Mesendoderm (in vitro differentiated cells): ENCODE measurements at regions not wholly inside any gene's neighbourhood (a gene's known extent, or its start where the extent isn't known, plus 50 kb on each side); places are given as distances from the start of the nearest gene placed in this dataset.
"Not testable (repeated sequence)": the region's sequence is repeated elsewhere in the genome, so short reads cannot be mapped to it uniquely, and the experiment has no call there.

Experiments
- DNase-seq: peaks from one replicate; pipeline ENCODE4 v3.0.0; 2013
- H2AK5ac ChIP-seq: 2 replicates; pipeline ENCODE4 v1.6.1; 2013; ENCODE audit warnings: low read length, inconsistent platforms
- H2BK120ac ChIP-seq: 2 replicates; pipeline ENCODE4 v1.6.1; 2013; ENCODE audit warnings: low read depth, mild to moderate bottlenecking, low read length, moderate library complexity, mixed read lengths
- H2BK15ac ChIP-seq: replicated peaks from 2 replicates; pipeline ENCODE4 v1.6.1; 2013; ENCODE audit warnings: low read depth, mild to moderate bottlenecking, moderate library complexity
- H2BK5ac ChIP-seq: 2 replicates; pipeline ENCODE4 v1.6.1; 2013; ENCODE audit warnings: low read length, inconsistent platforms
- H3K18ac ChIP-seq: 2 replicates; pipeline ENCODE4 v1.6.1; 2013; ENCODE audit warnings: mild to moderate bottlenecking, low read length, mixed read lengths
- H3K23ac ChIP-seq: one replicate; pipeline ENCODE4 v1.6.1; 2013; ENCODE audit warnings: low read length
- H3K27ac ChIP-seq: 2 replicates; pipeline ENCODE4 v1.5.1; 2013; ENCODE audit warnings: low read depth, mild to moderate bottlenecking, inconsistent platforms, low read length, moderate library complexity
- H3K27me3 ChIP-seq: 2 replicates; pipeline ENCODE4 v1.6.1; 2013; ENCODE audit warnings: low read length, control low read depth, mild to moderate bottlenecking, inconsistent platforms; ENCODE audit not compliant: insufficient read depth, poor library complexity
- H3K36me3 ChIP-seq: 2 replicates; pipeline ENCODE4 v1.6.1; 2013; ENCODE audit warnings: low read length, inconsistent platforms; ENCODE audit not compliant: control insufficient read depth, insufficient read depth
- H3K4ac ChIP-seq: one replicate; pipeline ENCODE4 v1.6.1; 2013; ENCODE audit warnings: low read depth, mild to moderate bottlenecking, low read length, moderate library complexity
- H3K4me1 ChIP-seq: 2 replicates; pipeline ENCODE4 v1.6.1; 2013; ENCODE audit warnings: low read depth, low read length, inconsistent platforms; ENCODE audit not compliant: control insufficient read depth
- H3K4me2 ChIP-seq: 2 replicates; pipeline ENCODE4 v1.6.1; 2013; ENCODE audit warnings: low read length
- H3K4me3 ChIP-seq: 2 replicates; pipeline ENCODE4 v1.5.1; 2013; ENCODE audit warnings: mild to moderate bottlenecking, low read length
- H3K56ac ChIP-seq: one replicate; pipeline ENCODE4 v1.6.1; 2013; ENCODE audit warnings: low read length
- H3K79me1 ChIP-seq: 2 replicates; pipeline ENCODE4 v1.6.1; 2013; ENCODE audit warnings: low read length, inconsistent platforms
- H3K79me2 ChIP-seq: 2 replicates; pipeline ENCODE4 v1.6.1; 2013; ENCODE audit warnings: mild to moderate bottlenecking, low read length; ENCODE audit not compliant: control insufficient read depth, insufficient read depth
- H3K9ac ChIP-seq: 2 replicates; pipeline ENCODE4 v1.6.1; 2013; ENCODE audit warnings: low read length, inconsistent platforms
- H4K5ac ChIP-seq: one replicate; pipeline ENCODE4 v1.6.1; 2013; ENCODE audit warnings: low read length
- H4K8ac ChIP-seq: one replicate; pipeline ENCODE4 v1.6.1; 2013; ENCODE audit warnings: low read depth, mild to moderate bottlenecking, control low read depth, low read length, moderate library complexity
- WGBS: extraction: QIAGEN DNeasy Blood & Tissue Kit; methylation state at CpG from one replicate; pipeline ENCODE4 v1.1.7; 2013; ENCODE audit warnings: low lambda C conversion rate, missing lambda C conversion rate; ENCODE audit not compliant: insufficient coverage; ENCODE audit errors: extremely low coverage; 5-methylcytosine and 5-hydroxymethylcytosine counted together

DNA sequence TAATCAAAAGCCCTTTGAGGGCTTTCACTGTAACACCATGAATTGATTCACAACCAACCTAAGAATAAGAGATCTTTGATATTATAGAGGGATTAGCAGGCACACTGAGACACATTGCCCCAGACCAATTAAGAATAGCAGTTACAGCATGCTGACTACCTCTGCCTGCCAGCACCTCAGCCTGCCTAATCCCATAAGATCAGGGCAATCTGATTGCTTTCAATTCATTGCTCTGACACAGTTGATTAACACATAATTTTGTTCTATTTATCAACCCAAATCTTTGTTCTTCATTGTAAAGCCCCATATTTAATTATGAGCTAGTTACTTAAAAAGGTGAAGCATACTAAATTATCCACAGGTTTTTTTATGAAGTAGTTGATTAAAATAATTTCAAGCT is 548.8 kb upstream of the ZP4 start:
- no peak overlapping the region for H3K23ac ChIP-seq
- no peak overlapping the region for H2AK5ac ChIP-seq
- H3K36me3 ChIP-seq = no peaks in the 10 kb centered on the region
- no peak overlapping the region for H3K56ac ChIP-seq
- no peak overlapping the region for H3K18ac ChIP-seq
- no peak overlapping the region for H2BK5ac ChIP-seq
- peak; percentile 14 for DNase-seq
- H3K4me1 ChIP-seq = no peaks in the 10 kb centered on the region
- H4K5ac ChIP-seq = no peak overlapping the region
- no peak overlapping the region for H2BK120ac ChIP-seq
- no peak overlapping the region for H4K8ac ChIP-seq
- H3K4me3 ChIP-seq = no peak overlapping the region
- H3K27ac ChIP-seq = no peak overlapping the region
- H3K4ac ChIP-seq = no peak overlapping the region
- H2BK15ac ChIP-seq = no peak overlapping the region
- no peak overlapping the region for H3K9ac ChIP-seq
- no peak overlapping the region for H3K4me2 ChIP-seq
- H3K27me3 ChIP-seq = no peaks in the 10 kb centered on the region
- no peaks in the 10 kb centered on the region for H3K79me2 ChIP-seq
- no peaks in the 10 kb centered on the region for H3K79me1 ChIP-seq

- no peaks in the 10 kb centered on the region for H3K4me1 ChIP-seq
- H3K18ac ChIP-seq = no peak overlapping the region
- H2BK5ac ChIP-seq = no peak overlapping the region
- H3K79me2 ChIP-seq = no peaks in the 10 kb centered on the region
- WGBS = 100% methylated on average over 1 of the region's 5 CpGs
- no peak overlapping the region for H3K23ac ChIP-seq
- H3K27me3 ChIP-seq = no peaks in the 10 kb centered on the region
- H4K8ac ChIP-seq = no peak overlapping the region
- H2BK15ac ChIP-seq = no peak overlapping the region
- no peak overlapping the region for H3K27ac ChIP-seq
- no peaks in the 10 kb centered on the region for H3K79me1 ChIP-seq
- H4K5ac ChIP-seq = no peak overlapping the region
- no peak overlapping the region for H3K56ac ChIP-seq
- H3K36me3 ChIP-seq = no peaks in the 10 kb centered on the region
- no peak overlapping the region for H3K4ac ChIP-seq
- H2AK5ac ChIP-seq = no peak overlapping the region
- no peak overlapping the region for H3K4me2 ChIP-seq
- H3K9ac ChIP-seq = no peak overlapping the region
- H2BK120ac ChIP-seq = no peak overlapping the region
- no peak overlapping the region for H3K4me3 ChIP-seq
- no peak for DNase-seq
Measured at GRCh38 chr1:238438311-238439270, 547.9 kb upstream of the ZP4 start.

DNA sequence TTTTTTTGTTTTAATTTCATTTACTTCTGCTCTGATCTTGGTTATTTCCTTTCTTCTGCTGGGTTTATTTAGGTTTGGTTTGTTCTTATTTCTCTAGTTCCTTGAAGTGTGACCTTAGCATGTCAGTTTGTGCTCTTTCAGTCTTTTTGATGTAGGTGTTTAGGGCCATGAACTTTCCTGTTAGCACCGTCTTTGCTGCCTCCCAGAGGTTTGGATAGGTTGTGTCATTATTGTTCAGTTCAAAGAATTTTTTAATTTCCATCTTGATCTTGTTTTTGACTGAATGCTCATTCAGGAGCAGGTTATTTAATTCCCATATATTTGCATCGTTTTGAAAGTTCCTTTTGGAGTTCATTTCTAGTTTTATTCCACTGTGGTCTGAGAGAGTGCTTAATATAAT is 539.0 kb upstream of the ZP4 start:
- not testable (repeated sequence) for H3K23ac ChIP-seq, H2BK120ac ChIP-seq, H3K4me2 ChIP-seq, H3K9ac ChIP-seq, H3K79me2 ChIP-seq, H3K4ac ChIP-seq, H2AK5ac ChIP-seq, H3K18ac ChIP-seq, H2BK5ac ChIP-seq, H3K27me3 ChIP-seq, H2BK15ac ChIP-seq, H3K4me1 ChIP-seq, H4K5ac ChIP-seq, H3K79me1 ChIP-seq, H3K56ac ChIP-seq, H3K4me3 ChIP-seq, H3K36me3 ChIP-seq, H3K27ac ChIP-seq, H4K8ac ChIP-seq
- peak; percentile 7 for DNase-seq
- whole genome bisulfite sequencing = no CpG with 5 or more reads among the region's 2 CpGs

- Histone ChIP-seq H3K79me2 (no peaks in the 10 kb centered on the region), H3K56ac (no peak overlapping the region), H3K27ac (no peak overlapping the region), H2BK5ac (no peak overlapping the region), H3K79me1 (no peaks in the 10 kb centered on the region), H3K9ac (no peak overlapping the region), H3K4me2 (no peak overlapping the region), H2AK5ac (no peak overlapping the region), H3K27me3 (no peaks in the 10 kb centered on the region), H3K4me3 (no peak overlapping the region), H4K8ac (no peak overlapping the region), H3K23ac (no peak overlapping the region), H3K36me3 (no peaks in the 10 kb centered on the region), H2BK15ac (no peak overlapping the region), H4K5ac (no peak overlapping the region), H3K4me1 (no peaks in the 10 kb centered on the region), H3K18ac (no peak overlapping the region), H2BK120ac (no peak overlapping the region), H3K4ac (no peak overlapping the region)
- DNase-seq = no peak
- WGBS = no CpG with 5 or more reads among the region's 3 CpGs
Measured at GRCh38 chr1:238419209-238419608, 528.5 kb upstream of the ZP4 start.

- Histone ChIP-seq H2BK5ac (no peak overlapping the region), H3K18ac (no peak overlapping the region), H3K36me3 (no peaks in the 10 kb centered on the region), H3K79me2 (no peaks in the 10 kb centered on the region), H3K27ac (no peak overlapping the region), H3K4ac (no peak overlapping the region), H2BK120ac (no peak overlapping the region), H3K79me1 (no peaks in the 10 kb centered on the region), H2BK15ac (no peak overlapping the region), H3K27me3 (no peaks in the 10 kb centered on the region), H2AK5ac (no peak overlapping the region), H3K4me2 (no peak overlapping the region), H3K56ac (no peak overlapping the region), H4K8ac (no peak overlapping the region), H3K23ac (no peak overlapping the region), H4K5ac (no peak overlapping the region), H3K4me3 (no peak overlapping the region), H3K4me1 (no peaks in the 10 kb centered on the region), H3K9ac (no peak overlapping the region)
- DNase-seq = no peak
- no CpG with 5 or more reads among the region's 5 CpGs for WGBS
Measured at GRCh38 chr1:238409932-238410331, 519.2 kb upstream of the ZP4 start.
